Keratinocyte (primary cell): ENCODE measurements at regions not wholly inside any gene's neighbourhood (a gene's known extent, or its start where the extent isn't known, plus 50 kb on each side); places are given as distances from the start of the nearest gene placed in this dataset.

ENCODE experiments used
- CTCF ChIP-seq, 3 experiments: IDR thresholded peaks in 1 of 3; conservative IDR thresholded peaks in 1 of 3; optimal IDR thresholded peaks in 1 of 3; 2 replicates in 2 of 3; 3 replicates in 1 of 3; pipeline versions ENCODE3 to v1.5.1; 2011; ENCODE audit warnings: low read length in 3 of 3, mild to moderate bottlenecking in 3 of 3, moderate library complexity in 2 of 3, control low read depth in 1 of 3, inconsistent platforms in 1 of 3; ENCODE audit not compliant: insufficient read depth in 2 of 3; ENCODE audit errors: extremely low read depth in 1 of 3
- EZH2 ChIP-seq: IDR thresholded peaks from one replicate; pipeline ENCODE4 v1.6.1; 2012; ENCODE audit warnings: inconsistent platforms, mild to moderate bottlenecking, low read length, moderate library complexity

DNA sequence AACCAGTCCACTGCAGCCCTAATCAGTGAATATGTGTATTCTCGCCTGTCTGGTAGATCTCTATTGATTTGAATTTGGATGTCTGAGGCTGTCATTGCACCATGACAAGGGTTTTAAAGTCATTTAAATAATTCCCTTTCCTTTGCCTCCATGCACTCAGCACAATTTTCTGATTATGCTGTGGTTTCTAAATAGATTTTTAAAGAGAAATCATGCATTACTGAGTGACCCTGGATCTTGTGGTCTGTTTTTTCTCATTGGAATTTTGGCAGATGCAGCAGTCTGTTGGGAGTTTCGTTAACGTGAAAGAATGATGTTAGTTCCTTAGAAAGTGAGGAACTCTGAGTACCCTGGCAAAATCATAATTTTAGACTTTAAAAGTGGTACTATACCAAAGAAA lies 396.0 kb downstream of the LRRC70 start:
- TF ChIP-seq EZH2 (no peak), CTCF (optimal IDR thresholded peaks at IDR 0.05 in 1 of 3, IDR thresholded peaks at IDR 0.05 in 1 of 3, conservative IDR thresholded peaks at IDR 0.05 in 1 of 3; ENCODE audit: extremely low read depth in 1 of 3, insufficient read depth in 2 of 3, low read length in 3 of 3) (no peak)
